Tibial artery (tissue), 4 donors: ENCODE measurements at regions not wholly inside any gene's neighbourhood (a gene's known extent, or its start where the extent isn't known, plus 50 kb on each side); places are given as distances from the start of the nearest gene placed in this dataset.

Source experiments
- DNase-seq, 2 donors: peaks; one replicate each; pipeline ENCODE4 v3.0.0-alpha.2; 2019
- H3K27ac ChIP-seq, 2 donors: fragments of 200-600 bp; sonication (generic) in 1 of 2; 1 replicate in 1 of 2; 2 replicates in 1 of 2; pipeline ENCODE4 v1.5.1; 2018 to 2019; ENCODE audit warnings: mild to moderate bottlenecking in 1 of 2
- H3K27me3 ChIP-seq, 2 donors: fragments of 200-600 bp; sonication (generic) in 1 of 2; one replicate each; pipeline versions ENCODE4 v1.5.1 to v1.6.0; 2016 to 2019
- H3K36me3 ChIP-seq, 3 donors: fragments of 200-600 bp; sonication (generic) in 2 of 3; one replicate each; pipeline ENCODE4 v1.5.1; 2016 to 2019; ENCODE audit warnings: mild to moderate bottlenecking in 2 of 3
- H3K4me1 ChIP-seq, 4 donors: fragments of 200-600 bp; sonication (generic) in 2 of 4; 1 replicate in 3 of 4; 2 replicates in 1 of 4; pipeline ENCODE4 v1.5.1; 2016 to 2019
- H3K4me3 ChIP-seq, 2 donors: fragments of 200-600 bp; sonication (generic) in 1 of 2; 1 replicate in 1 of 2; 2 replicates in 1 of 2; pipeline ENCODE4 v1.5.1; 2018 to 2019; ENCODE audit warnings: mild to moderate bottlenecking in 2 of 2
- H3K9me3 ChIP-seq, 3 donors: fragments of 200-600 bp; sonication (generic) in 1 of 3; one replicate each; pipeline ENCODE4 v1.5.1; 2016 to 2019
- CTCF ChIP-seq, 2 experiments: fragments of 200-600 bp in 1 of 2; fragments of 450-650 bp in 1 of 2; IDR thresholded peaks; one replicate each; pipeline ENCODE4 v1.5.1; 2017 to 2019; ENCODE audit warnings: antibody characterized with exemption in 2 of 2, mild to moderate bottlenecking in 1 of 2, moderate library complexity in 1 of 2
- intact Hi-C: fragments of 100-400 bp; cut with DNase I; formaldehyde crosslinking; loops from one replicate; pipeline ENCODE4 v1.15.0; 2023; ENCODE audit warnings: low total_unique reads

- DNase-seq: no peak
- H3K9me3 ChIP-seq: peaks cover 0 to 4% (median 0%) of the 10 kb centered on the region in 3 donors
- no peak overlapping the region for H3K27ac ChIP-seq
- peaks cover 0 to 3% (median 0%) of the 10 kb centered on the region in 4 donors for H3K4me1 ChIP-seq
- H3K27me3 ChIP-seq: no peaks in the 10 kb centered on the region
- no peaks in the 10 kb centered on the region for H3K36me3 ChIP-seq
- intact Hi-C loops: no loop called here
- no peak overlapping the region for H3K4me3 ChIP-seq
- TF ChIP-seq CTCF (IDR thresholded peaks at IDR 0.05): no peak
These were observed 527.0 kb downstream of the NEBL start for GRCh38 chr10:20369863-20370736.

GRCh38 chr10:20363684-20364083, 533.4 kb downstream of the NEBL start:
- no peaks in the 10 kb centered on the region for H3K4me1 ChIP-seq
- H3K27me3 ChIP-seq: no peaks in the 10 kb centered on the region
- H3K36me3 ChIP-seq: no peaks in the 10 kb centered on the region
- DNase-seq: no peak
- H3K4me3 ChIP-seq: no peak overlapping the region
- TF ChIP-seq CTCF (IDR thresholded peaks at IDR 0.05): no peak
- H3K27ac ChIP-seq: no peak overlapping the region
- intact Hi-C loops: no loop called here
- peaks cover 0 to 4% (median 0%) of the 10 kb centered on the region in 3 donors for H3K9me3 ChIP-seq

GRCh38 chr10:20355915-20356314, 539.7 kb downstream of the PLXDC2 start:
- Histone ChIP-seq H3K9me3 (no peaks in the 10 kb centered on the region), H3K4me1 (no peaks in the 10 kb centered on the region), H3K36me3 (no peaks in the 10 kb centered on the region), H3K27me3 (no peaks in the 10 kb centered on the region), H3K4me3 (no peak overlapping the region), H3K27ac (no peak overlapping the region)
- DNase-seq: no peak
- intact Hi-C loops: no loop called here
- no peak for TF ChIP-seq CTCF (IDR thresholded peaks at IDR 0.05)

- Histone ChIP-seq H3K27ac (no peak overlapping the region), H3K4me1 (no peaks in the 10 kb centered on the region), H3K4me3 (no peak overlapping the region), H3K9me3 (no peaks in the 10 kb centered on the region), H3K27me3 (no peaks in the 10 kb centered on the region), H3K36me3 (no peaks in the 10 kb centered on the region)
- no peak for TF ChIP-seq CTCF (IDR thresholded peaks at IDR 0.05)
- no peak for DNase-seq
- intact Hi-C loops: no loop called here
These were observed 538.8 kb downstream of the PLXDC2 start for GRCh38 chr10:20355011-20355410.

- H3K27ac ChIP-seq: no peak overlapping the region
- intact Hi-C loops: no loop called here
- no peak for DNase-seq
- no peak for TF ChIP-seq CTCF (IDR thresholded peaks at IDR 0.05)
- H3K36me3 ChIP-seq: no peaks in the 10 kb centered on the region
- no peaks in the 10 kb centered on the region for H3K9me3 ChIP-seq
- H3K4me1 ChIP-seq: no peaks in the 10 kb centered on the region
- no peaks in the 10 kb centered on the region for H3K27me3 ChIP-seq
- H3K4me3 ChIP-seq: no peak overlapping the region
These were observed 537.9 kb downstream of the PLXDC2 start for GRCh38 chr10:20354166-20354565.
